PC-3 (cell line): ENCODE measurements at regions not wholly inside any gene's neighbourhood (a gene's known extent, or its start where the extent isn't known, plus 50 kb on each side); places are given as distances from the start of the nearest gene placed in this dataset.
A peak's percentile ranks its signal among the peaks of the same experiment; 100 is the strongest.

Source experiments
- ATAC-seq: fragments of 200-7000 bp; cut with Tn5 transposase; 2 replicates; pipeline ENCODE4 v1.9.1; 2020; ENCODE audit warnings: mild to moderate bottlenecking, moderate library complexity
- BruUV-seq: library from RNA; stranded (reverse); fragments of 400-500 nt; replicated peaks from 2 replicates; lab custom pipeline; 2021; lab: Mats Ljungman, UMichigan
- CTCF ChIA-PET: fragments of 300-600 bp; sonication (Branson Sonifier 250); formaldehyde crosslinking; loops from one replicate; lab custom pipeline; 2022; ENCODE audit warnings: antibody characterized with exemption; lab: Charles Lee
- POLR2A ChIA-PET: fragments of 300-600 bp; sonication (Branson Sonifier 250); formaldehyde crosslinking; loops from one replicate; lab custom pipeline; 2022; ENCODE audit warnings: antibody characterized with exemption; ENCODE audit not compliant: unreplicated experiment; lab: Charles Lee
- DNase-seq: peaks from one replicate; pipeline ENCODE4 v3.0.0-alpha.2; 2015
- H2AFZ ChIP-seq: fragments of 300-600 bp; sonication (generic); 2 replicates; pipeline ENCODE4 v1.6.0; 2016; ENCODE audit warnings: antibody characterized with exemption, low read length
- H3F3A ChIP-seq: fragments of 300-600 bp; sonication (generic); one replicate; pipeline ENCODE4 v1.6.0; 2017; ENCODE audit warnings: antibody characterized with exemption, low read length, control low read depth, mild to moderate bottlenecking; ENCODE audit not compliant: unreplicated experiment
- H3K27ac ChIP-seq: fragments of 300-600 bp; sonication (generic); 2 replicates; pipeline ENCODE4 v1.5.1; 2016; ENCODE audit warnings: mild to moderate bottlenecking, low read length
- H3K27me3 ChIP-seq: fragments of 300-600 bp; sonication (generic); 2 replicates; pipeline ENCODE4 v1.6.1; 2016; ENCODE audit warnings: low read length, mixed read lengths
- H3K36me3 ChIP-seq: fragments of 300-600 bp; sonication (generic); 2 replicates; pipeline ENCODE4 v1.6.1; 2016; ENCODE audit warnings: low read depth, mixed run types, low read length, mixed read lengths
- H3K4me1 ChIP-seq: fragments of 300-600 bp; sonication (generic); 2 replicates; pipeline ENCODE4 v1.5.1; 2016; ENCODE audit warnings: low read length; ENCODE audit not compliant: insufficient read depth
- H3K4me2 ChIP-seq: fragments of 300-600 bp; sonication (generic); 2 replicates; pipeline ENCODE4 v1.6.0; 2016; ENCODE audit warnings: low read length
- H3K4me3 ChIP-seq: fragments of 300-600 bp; sonication (generic); 2 replicates; pipeline ENCODE4 v1.5.1; 2016; ENCODE audit warnings: mild to moderate bottlenecking, low read length, mixed read lengths
- H3K79me2 ChIP-seq: fragments of 300-600 bp; sonication (generic); 2 replicates; pipeline ENCODE4 v1.6.1; 2017; ENCODE audit warnings: low read length, mixed read lengths
- H3K9ac ChIP-seq: fragments of 300-600 bp; sonication (generic); 2 replicates; pipeline ENCODE4 v1.6.0; 2016; ENCODE audit warnings: mild to moderate bottlenecking, low read length
- H3K9me2 ChIP-seq: fragments of 300-600 bp; sonication (generic); replicated peaks from 2 replicates; pipeline ENCODE4 v1.6.1; 2016; ENCODE audit warnings: mixed run types, low read length, mixed read lengths
- H3K9me3 ChIP-seq: fragments of 300-600 bp; sonication (generic); 2 replicates; pipeline ENCODE4 v1.6.1; 2016; ENCODE audit warnings: low read length, mixed read lengths
- H4K20me1 ChIP-seq: fragments of 300-600 bp; sonication (generic); 2 replicates; pipeline ENCODE4 v1.6.1; 2016; ENCODE audit warnings: low read length, mixed read lengths
- CTCF ChIP-seq: fragments of 300-600 bp; sonication (generic); conservative IDR thresholded peaks from 2 replicates; pipeline ENCODE4 v1.5.1; 2017; ENCODE audit warnings: antibody characterized with exemption, low read depth, mild to moderate bottlenecking, low read length
- EZH2 ChIP-seq: fragments of 300-600 bp; sonication (generic); IDR thresholded peaks from one replicate; pipeline ENCODE4 v1.6.1; 2017; ENCODE audit warnings: antibody characterized with exemption, mild to moderate bottlenecking, low read length; ENCODE audit not compliant: unreplicated experiment
- EZH2phosphoT487 ChIP-seq: fragments of 300-600 bp; sonication (generic); IDR thresholded peaks from 2 replicates; pipeline ENCODE4 v1.6.1; 2018; ENCODE audit warnings: mild to moderate bottlenecking, antibody characterized with exemption, low read length, borderline replicate concordance
- intact Hi-C: fragments of 100-400 bp; cut with micrococcal nuclease; formaldehyde crosslinking; loops from 2 replicates; pipeline ENCODE4 v1.9.0; 2023

DNA sequence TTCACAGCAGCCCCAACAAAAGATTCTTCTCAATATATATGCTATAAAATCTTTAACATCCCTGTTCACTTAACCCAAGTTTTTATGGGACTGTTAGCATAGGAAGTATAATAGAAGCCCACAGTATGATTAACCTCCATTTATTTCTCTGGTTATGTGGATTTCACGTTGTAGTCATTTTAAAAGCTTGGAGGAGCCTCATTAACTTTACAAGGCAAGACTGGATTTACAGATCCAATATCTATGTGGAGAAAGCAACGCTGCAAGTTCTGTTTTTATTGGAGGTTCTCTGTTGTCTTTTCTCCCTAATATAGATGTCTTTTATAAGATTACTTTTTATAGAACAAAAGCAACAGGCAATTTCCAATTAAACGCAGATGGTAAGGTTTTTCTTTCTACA, 114.9 kb upstream of the SYT4 start:
- Histone ChIP-seq H3K9me3 (no peaks in the 10 kb centered on the region), H3K4me1 (no peaks in the 10 kb centered on the region), H3K9me2 (no peaks in the 10 kb centered on the region), H3K27me3 (no peaks in the 10 kb centered on the region), H3F3A (no peaks in the 10 kb centered on the region), H2AFZ (no peak overlapping the region), H3K4me2 (no peak overlapping the region), H3K4me3 (no peak overlapping the region), H3K27ac (no peak overlapping the region), H3K79me2 (no peaks in the 10 kb centered on the region), H3K36me3 (no peaks in the 10 kb centered on the region), H3K9ac (no peak overlapping the region), H4K20me1 (no peaks in the 10 kb centered on the region)
- BruUV-seq: no TSS peak
- ChIA-PET POLR2A (no interaction called here), CTCF (no interaction called here)
- intact Hi-C loops: no loop called here
- DNase-seq (no peak), ATAC-seq (no peak)
- TF ChIP-seq EZH2: no peak
- TF ChIP-seq EZH2phosphoT487: no peak
- TF ChIP-seq CTCF: no peak

GRCh38 chr18:43393174-43393573, 115.9 kb upstream of the SYT4 start:
- ATAC-seq: no peak
- no peak for DNase-seq
- Histone ChIP-seq H2AFZ (no peak overlapping the region), H3K4me3 (no peak overlapping the region), H3K9ac (no peak overlapping the region), H3K9me2 (no peaks in the 10 kb centered on the region), H4K20me1 (no peaks in the 10 kb centered on the region), H3K9me3 (no peaks in the 10 kb centered on the region), H3K27me3 (no peaks in the 10 kb centered on the region), H3F3A (no peaks in the 10 kb centered on the region), H3K79me2 (no peaks in the 10 kb centered on the region), H3K27ac (no peak overlapping the region), H3K4me1 (no peaks in the 10 kb centered on the region), H3K4me2 (no peak overlapping the region), H3K36me3 (no peaks in the 10 kb centered on the region)
- TF ChIP-seq CTCF (no peak), EZH2 (no peak), EZH2phosphoT487 (no peak)
- intact Hi-C loops: no loop called here
- ChIA-PET POLR2A (no interaction called here), CTCF (no interaction called here)
- BruUV-seq: no TSS peak

GRCh38 chr18:43396266-43396665, 119.0 kb upstream of the SYT4 start:
- ChIA-PET POLR2A (no interaction called here), CTCF (no interaction called here)
- Histone ChIP-seq H3K4me1 (no peaks in the 10 kb centered on the region), H3K9me3 (no peaks in the 10 kb centered on the region), H3K27ac (no peak overlapping the region), H4K20me1 (no peaks in the 10 kb centered on the region), H3F3A (no peaks in the 10 kb centered on the region), H3K4me2 (no peak overlapping the region), H3K27me3 (no peaks in the 10 kb centered on the region), H3K36me3 (no peaks in the 10 kb centered on the region), H3K9ac (no peak overlapping the region), H2AFZ (no peak overlapping the region), H3K4me3 (no peak overlapping the region), H3K79me2 (no peaks in the 10 kb centered on the region), H3K9me2 (no peaks in the 10 kb centered on the region)
- peak; percentile 1 for DNase-seq
- TF ChIP-seq CTCF (peak; percentile 46), EZH2phosphoT487 (no peak)
- intact Hi-C loops: no loop called here
- BruUV-seq: no TSS peak
- no peak for ATAC-seq
